BLaER1 treated with 17β-estradiol and CSF1 and Interleukin-3, amounts not matched to agents 10 nM and 100 nM (cell line): ENCODE measurements at regions not wholly inside any gene's neighbourhood (a gene's known extent, or its start where the extent isn't known, plus 50 kb on each side); places are given as distances from the start of the nearest gene placed in this dataset.

Experiments
- H3K27ac ChIP-seq, 11 experiments: shearing (Covaris generic); formaldehyde crosslinking; 2 replicates each; pipeline ENCODE4 v1.8.1; 2022
- H3K27me3 ChIP-seq, 11 experiments: shearing (Covaris generic); formaldehyde crosslinking; 2 replicates each; pipeline ENCODE4 v1.8.1; 2022
- H3K36me3 ChIP-seq, 11 experiments: shearing (Covaris generic); formaldehyde crosslinking; 2 replicates each; pipeline ENCODE4 v1.8.1; 2022
- H3K4me1 ChIP-seq, 10 experiments: shearing (Covaris generic); formaldehyde crosslinking; 2 replicates each; pipeline ENCODE4 v1.8.1; 2022
- H3K4me2 ChIP-seq, 11 experiments: shearing (Covaris generic); formaldehyde crosslinking; 2 replicates each; pipeline ENCODE4 v1.8.1; 2022
- H3K4me3 ChIP-seq, 10 experiments: shearing (Covaris generic); formaldehyde crosslinking; 2 replicates each; pipeline ENCODE4 v1.8.1; 2022
- H3K9ac ChIP-seq, 11 experiments: shearing (Covaris generic); formaldehyde crosslinking; 2 replicates each; pipeline ENCODE4 v1.8.1; 2022
- H3K9me3 ChIP-seq, 11 experiments: shearing (Covaris generic); formaldehyde crosslinking; replicated peaks in 1 of 11; 2 replicates each; pipeline ENCODE4 v1.8.1; 2022
- H4K20me1 ChIP-seq, 11 experiments: shearing (Covaris generic); formaldehyde crosslinking; 2 replicates each; pipeline ENCODE4 v1.8.1; 2022
- Cebpa-rat ChIP-seq, 11 experiments: shearing (Covaris generic); IDR thresholded peaks; 2 replicates each; pipeline ENCODE4 v1.8.1; 2022

- no peak for TF ChIP-seq Cebpa-rat (IDR thresholded peaks at IDR 0.05)
- Histone ChIP-seq H3K4me3 (no peak overlapping the region), H3K9me3 (no peaks in the 10 kb centered on the region), H3K4me2 (no peak overlapping the region), H4K20me1 (no peaks in the 10 kb centered on the region), H3K27me3 (no peaks in the 10 kb centered on the region), H3K4me1 (no peaks in the 10 kb centered on the region), H3K27ac (no peak overlapping the region), H3K9ac (no peak overlapping the region), H3K36me3 (no peaks in the 10 kb centered on the region)
Observed at GRCh38 chr3:187551416-187551815, 118.8 kb downstream of the SST start.

GRCh38 chr3:187550446-187550845 lies 119.7 kb downstream of the SST start:
- Histone ChIP-seq H3K27ac (no peak overlapping the region), H3K9ac (no peak overlapping the region), H4K20me1 (no peaks in the 10 kb centered on the region), H3K9me3 (no peaks in the 10 kb centered on the region), H3K27me3 (no peaks in the 10 kb centered on the region), H3K4me2 (no peak overlapping the region), H3K4me3 (no peak overlapping the region), H3K4me1 (no peaks in the 10 kb centered on the region), H3K36me3 (no peaks in the 10 kb centered on the region)
- TF ChIP-seq Cebpa-rat (IDR thresholded peaks at IDR 0.05), result no peak

- Histone ChIP-seq H3K4me3 (no peak overlapping the region), H4K20me1 (no peaks in the 10 kb centered on the region), H3K4me2 (no peak overlapping the region), H3K36me3 (no peaks in the 10 kb centered on the region), H3K27me3 (no peaks in the 10 kb centered on the region), H3K9me3 (no peaks in the 10 kb centered on the region; a peak in 1 of 22 replicates), H3K9ac (no peak overlapping the region), H3K4me1 (no peaks in the 10 kb centered on the region), H3K27ac (no peak overlapping the region)
- TF ChIP-seq Cebpa-rat (IDR thresholded peaks at IDR 0.05), result no peak
Observed at GRCh38 chr3:187545366-187545765, 124.8 kb downstream of the SST start.

- no peak for TF ChIP-seq Cebpa-rat (IDR thresholded peaks at IDR 0.05)
- Histone ChIP-seq H3K9me3 (no peaks in the 10 kb centered on the region; a peak in 1 of 22 replicates), H3K27me3 (no peaks in the 10 kb centered on the region)
Observed at GRCh38 chr3:187544326-187544725, 125.9 kb downstream of the SST start.

GRCh38 chr3:187540847-187541246 lies 129.3 kb downstream of the SST start:
- no peaks in the 10 kb centered on the region for H3K27me3 ChIP-seq
- no peak overlapping the region for H3K4me3 ChIP-seq
- no peak overlapping the region for H3K27ac ChIP-seq
- H3K36me3 ChIP-seq, result no peaks in the 10 kb centered on the region
- H4K20me1 ChIP-seq, result no peaks in the 10 kb centered on the region
- no peak overlapping the region for H3K9ac ChIP-seq
- no peak overlapping the region for H3K4me2 ChIP-seq
- H3K4me1 ChIP-seq, result peaks cover 0 to 9% (median 4%) of the 10 kb centered on the region in 10 experiments; a peak in 8 of 20 replicates
- peaks cover 0 to 7% (median 0%) of the 10 kb centered on the region in 11 experiments; a peak in 4 of 22 replicates for H3K9me3 ChIP-seq
- TF ChIP-seq Cebpa-rat (IDR thresholded peaks at IDR 0.05), result no peak

More at GRCh38 chr3:187544326-187544725, 125.9 kb downstream of the SST start:
- Histone ChIP-seq H3K4me2 (no peak overlapping the region), H3K36me3 (no peaks in the 10 kb centered on the region), H3K4me3 (no peak overlapping the region), H3K4me1 (no peaks in the 10 kb centered on the region), H3K9ac (no peak overlapping the region), H4K20me1 (no peaks in the 10 kb centered on the region), H3K27ac (no peak overlapping the region)

- Histone ChIP-seq H3K9ac (no peak overlapping the region), H4K20me1 (no peaks in the 10 kb centered on the region), H3K4me2 (peak overlapping the region in 6 of 11 experiments; percentile 2 to 44 (median 34); a peak in 9 of 22 replicates), H3K9me3 (peaks cover 0 to 13% (median 0%) of the 10 kb centered on the region in 11 experiments; a peak in 6 of 22 replicates), H3K36me3 (no peaks in the 10 kb centered on the region), H3K27ac (no peak overlapping the region), H3K4me1 (peaks cover 0 to 9% (median 4%) of the 10 kb centered on the region in 10 experiments; a peak in 8 of 20 replicates), H3K4me3 (no peak overlapping the region), H3K27me3 (no peaks in the 10 kb centered on the region)
- TF ChIP-seq Cebpa-rat (IDR thresholded peaks at IDR 0.05), result no peak
Observed at GRCh38 chr3:187536185-187536584, 134.0 kb downstream of the SST start.

GRCh38 chr3:187533797-187534196 lies 136.4 kb downstream of the SST start:
- Histone ChIP-seq H3K4me1 (peaks cover 0 to 9% (median 4%) of the 10 kb centered on the region in 10 experiments; a peak in 8 of 20 replicates), H3K4me3 (no peak overlapping the region), H3K36me3 (no peaks in the 10 kb centered on the region), H3K9me3 (peaks cover 0 to 13% (median 0%) of the 10 kb centered on the region in 11 experiments; a peak in 6 of 22 replicates), H3K27ac (no peak overlapping the region), H3K4me2 (no peak overlapping the region), H3K27me3 (no peaks in the 10 kb centered on the region), H3K9ac (no peak overlapping the region), H4K20me1 (no peaks in the 10 kb centered on the region)
- no peak for TF ChIP-seq Cebpa-rat (IDR thresholded peaks at IDR 0.05)

GRCh38 chr3:187531831-187532230 lies 138.4 kb downstream of the SST start:
- Histone ChIP-seq H3K4me2 (no peak overlapping the region), H4K20me1 (no peaks in the 10 kb centered on the region), H3K4me3 (no peak overlapping the region), H3K9ac (no peak overlapping the region), H3K9me3 (peaks cover 0 to 10% (median 0%) of the 10 kb centered on the region in 11 experiments; a peak in 6 of 22 replicates), H3K4me1 (peaks cover 0 to 8% (median 4%) of the 10 kb centered on the region in 10 experiments; a peak in 8 of 20 replicates), H3K27ac (no peak overlapping the region), H3K36me3 (no peaks in the 10 kb centered on the region), H3K27me3 (no peaks in the 10 kb centered on the region)
- TF ChIP-seq Cebpa-rat (IDR thresholded peaks at IDR 0.05), result no peak

- no peak for TF ChIP-seq Cebpa-rat (IDR thresholded peaks at IDR 0.05)
- peak overlapping the region in 1 of 11 experiments; percentile 31; a peak in 1 of 22 replicates for H3K9ac ChIP-seq
- H3K27me3 ChIP-seq, result no peaks in the 10 kb centered on the region
- H3K36me3 ChIP-seq, result no peaks in the 10 kb centered on the region
- no peaks in the 10 kb centered on the region for H4K20me1 ChIP-seq
- peaks cover 11 to 22% (median 19%) of the 10 kb centered on the region in 10 experiments for H3K4me1 ChIP-seq
- H3K27ac ChIP-seq, result peak overlapping the region in 1 of 11 experiments; percentile 45; a peak in 2 of 22 replicates
- no peak overlapping the region for H3K4me3 ChIP-seq
- peak overlapping the region in 7 of 11 experiments; percentile 28 to 69 (median 61); a peak in 10 of 22 replicates for H3K4me2 ChIP-seq
- H3K9me3 ChIP-seq, result no peaks in the 10 kb centered on the region
Observed at GRCh38 chr3:187522890-187523289, 147.3 kb downstream of the SST start.

GRCh38 chr3:187522293-187522692 lies 147.9 kb downstream of the SST start:
- Histone ChIP-seq H3K4me2 (peak overlapping the region in 9 of 11 experiments; percentile 28 to 69 (median 55); a peak in 19 of 22 replicates), H3K4me3 (no peak overlapping the region), H3K36me3 (no peaks in the 10 kb centered on the region), H3K9me3 (no peaks in the 10 kb centered on the region), H3K27ac (peak overlapping the region in 5 of 11 experiments; percentile 27 to 66 (median 45); a peak in 8 of 22 replicates), H4K20me1 (no peaks in the 10 kb centered on the region), H3K9ac (peak overlapping the region in 1 of 11 experiments; percentile 31; a peak in 2 of 22 replicates), H3K4me1 (peaks cover 11 to 22% (median 19%) of the 10 kb centered on the region in 10 experiments), H3K27me3 (no peaks in the 10 kb centered on the region)
- no peak for TF ChIP-seq Cebpa-rat (IDR thresholded peaks at IDR 0.05)
